Right forelimb (tissue), 1 donor: ENCODE measurements at regions not wholly inside any gene's neighbourhood (a gene's known extent, or its start where the extent isn't known, plus 50 kb on each side); places are given as distances from the start of the nearest gene placed in this dataset.

Experiments
- DNase-seq: peaks from one replicate; pipeline ENCODE4 v3.0.0-alpha.2; 2018

DNA sequence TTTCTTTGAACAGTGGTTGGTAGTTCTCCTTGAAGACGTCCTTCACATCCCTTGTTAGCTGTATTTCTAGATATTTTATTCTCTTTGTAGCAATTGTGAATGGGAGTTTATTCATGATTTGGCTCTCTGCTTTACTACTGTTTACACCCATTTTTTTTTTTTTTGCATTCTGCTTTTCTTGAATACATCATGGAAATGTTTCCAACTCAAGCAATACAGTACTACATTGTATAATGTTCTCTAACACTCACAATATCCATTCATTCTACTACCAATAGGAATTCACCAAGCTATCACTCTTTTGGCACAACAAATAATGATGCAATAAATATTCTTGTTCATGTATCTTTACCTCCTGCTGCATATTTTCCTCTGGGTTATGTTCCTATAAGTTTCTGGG is 801.7 kb downstream of the NTRK3 start:
- DNase-seq, result no peak

DNA sequence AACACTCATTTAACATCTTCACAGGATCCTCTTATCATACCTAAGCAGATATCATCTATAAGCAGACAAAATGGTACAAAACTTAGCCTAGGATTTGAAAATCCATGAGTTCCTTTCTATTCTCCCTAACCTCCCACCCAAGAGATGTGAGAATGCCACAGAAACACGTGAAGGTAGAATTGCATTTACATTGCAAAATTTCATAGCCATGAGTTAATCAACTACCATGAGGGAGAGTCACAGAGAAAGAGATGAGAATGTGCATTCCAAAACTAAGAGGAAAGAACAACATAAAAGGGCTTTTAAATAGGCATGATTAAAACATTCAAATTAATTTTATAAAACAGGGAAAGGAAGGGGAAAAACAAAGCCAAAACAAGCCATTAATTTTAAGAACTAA is 806.2 kb downstream of the NTRK3 start:
- no peak for DNase-seq

DNA sequence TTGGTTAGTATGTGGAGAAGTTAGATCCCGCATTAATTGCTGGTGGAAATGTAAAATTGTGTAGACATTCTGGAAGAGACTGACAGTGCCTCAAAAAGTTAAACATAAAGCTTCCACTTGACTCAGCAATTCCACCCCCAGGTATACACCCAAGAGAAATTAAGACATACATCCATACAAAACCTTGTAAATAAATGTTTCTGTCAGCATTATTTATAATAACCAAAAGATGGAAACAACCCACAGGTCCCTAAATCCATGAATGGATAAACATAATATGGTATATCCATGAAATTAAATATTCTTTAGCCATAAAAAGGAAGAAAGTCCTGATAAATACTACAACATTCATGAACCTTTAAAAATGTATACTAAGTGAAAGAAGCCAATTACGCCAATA is 817.4 kb downstream of the NTRK3 start:
- no peak for DNase-seq

DNA sequence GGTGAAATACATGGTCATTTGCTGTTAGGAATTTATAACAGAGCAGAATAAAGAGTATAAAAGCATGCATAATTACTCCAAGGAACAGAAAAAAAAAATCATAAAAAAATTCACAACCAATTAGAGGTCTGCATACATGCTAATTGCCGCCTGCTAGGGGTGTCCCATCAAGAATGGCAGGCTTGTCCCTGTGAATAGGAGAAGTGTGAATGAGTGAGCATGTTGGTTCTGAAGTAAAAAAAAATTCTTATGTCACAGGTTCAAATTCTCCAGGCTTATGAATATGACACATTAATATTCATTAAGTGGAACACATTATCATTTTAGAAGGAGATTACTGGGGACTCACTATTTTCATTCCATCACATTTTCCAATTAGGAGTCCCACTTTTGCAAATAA is 822.7 kb downstream of the NTRK3 start:
- no peak for DNase-seq

DNA sequence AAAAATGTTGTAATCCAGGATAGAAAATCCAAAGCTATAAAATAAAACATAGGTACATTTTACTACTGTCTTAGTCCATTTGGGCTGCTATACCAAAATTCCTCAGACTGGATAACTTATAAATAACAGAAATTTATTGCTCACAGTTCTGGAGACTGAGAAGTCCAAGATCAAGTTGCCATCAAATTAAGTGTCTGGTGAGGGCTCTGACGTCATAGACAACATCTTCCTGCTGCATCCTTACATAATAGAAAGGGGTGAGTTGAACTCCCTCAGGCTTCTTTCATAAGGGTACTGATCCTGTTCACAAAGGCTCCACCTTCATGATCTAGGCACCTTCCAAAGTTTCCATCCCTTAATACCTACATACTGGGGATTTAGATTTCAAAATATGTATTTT is 826.8 kb downstream of the NTRK3 start:
- DNase-seq, result no peak

DNA sequence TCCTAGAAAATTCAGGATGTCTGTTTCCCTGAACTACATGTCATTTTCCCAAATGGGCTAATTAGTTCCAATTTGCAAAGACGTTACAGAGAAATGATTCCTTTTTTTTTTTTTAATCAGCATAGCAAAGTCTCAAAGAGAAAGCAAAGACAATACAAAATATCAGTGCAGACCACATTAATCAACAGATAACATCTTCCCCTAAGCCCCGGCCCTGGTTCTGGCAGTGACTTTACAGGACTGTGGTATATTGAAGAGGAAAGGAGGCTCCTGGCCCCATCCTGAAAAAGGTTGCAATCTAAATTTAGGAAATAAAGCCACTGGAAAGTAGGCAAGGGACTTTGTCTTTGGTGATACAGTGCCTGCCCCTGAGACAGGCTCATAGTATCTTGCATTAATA is 836.5 kb downstream of the NTRK3 start:
- no peak for DNase-seq

DNA sequence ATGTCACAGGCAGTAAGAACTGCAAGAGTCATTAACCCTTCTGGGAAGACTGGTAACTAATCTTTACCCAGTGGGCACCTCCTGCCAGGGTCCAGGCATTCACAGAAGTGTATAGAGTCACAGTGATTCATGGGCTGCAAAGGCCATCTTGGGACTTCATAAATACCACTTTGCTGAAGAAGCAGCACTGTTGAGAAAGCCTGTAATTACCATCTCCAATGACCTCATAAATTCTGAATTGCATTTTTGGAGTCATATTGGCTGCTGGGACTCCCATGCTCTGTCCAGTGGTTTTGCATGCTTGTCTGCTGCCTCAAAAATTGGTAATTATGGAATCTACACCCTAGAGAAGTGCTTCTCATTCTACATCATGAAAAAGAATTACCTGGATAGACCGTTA is 837.2 kb downstream of the NTRK3 start:
- no peak for DNase-seq

DNA sequence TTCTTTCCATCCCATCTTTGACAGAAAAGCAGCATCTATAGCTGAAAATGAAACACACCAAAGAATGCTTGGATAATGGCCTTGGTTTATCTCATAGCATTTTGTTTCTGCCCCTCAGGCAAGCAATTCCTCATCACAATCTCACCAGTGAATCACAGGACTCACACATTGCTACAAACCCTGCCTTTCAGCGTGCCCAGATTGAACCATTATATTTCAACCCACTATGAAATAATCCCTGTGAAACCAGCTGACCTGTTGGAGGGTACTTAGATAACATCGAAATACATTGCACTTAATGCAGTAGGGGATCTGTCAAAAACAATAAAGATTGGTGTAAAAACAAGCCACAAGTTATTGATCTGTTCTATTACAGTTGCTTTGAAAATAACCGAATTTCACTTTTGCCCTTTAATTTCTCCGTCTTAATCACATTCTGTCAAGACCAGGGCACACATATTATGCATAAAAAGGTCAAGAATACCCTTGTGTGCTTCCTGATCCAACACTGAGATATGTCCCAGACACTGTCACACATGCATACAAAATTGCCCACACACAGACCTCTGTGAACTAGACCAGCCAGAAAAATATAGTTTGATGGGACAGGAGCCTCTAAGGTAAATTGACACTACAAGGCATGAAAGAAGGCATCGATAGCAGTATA is 839.8 kb downstream of the NTRK3 start:
- DNase-seq, result no peak

DNA sequence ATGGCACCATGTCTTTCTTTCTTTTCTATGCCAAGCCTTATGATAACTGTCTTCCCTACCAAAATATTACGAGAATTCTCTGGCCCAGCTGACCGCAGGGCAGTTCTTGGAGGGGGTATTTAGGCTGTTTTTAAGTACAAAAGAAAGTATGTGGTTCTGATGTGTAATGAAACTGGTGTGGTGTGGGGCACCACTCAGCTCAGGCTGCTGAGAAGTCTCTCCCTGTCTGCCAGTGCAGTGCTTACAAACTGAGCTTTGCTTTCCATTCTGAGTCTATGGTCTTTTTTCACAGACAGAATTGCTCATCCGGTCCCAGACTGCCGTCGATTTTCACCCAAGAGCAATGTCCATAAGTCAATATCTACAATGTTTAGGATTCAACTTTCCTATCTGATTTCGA is 847.6 kb downstream of the NTRK3 start:
- DNase-seq, result no peak

DNA sequence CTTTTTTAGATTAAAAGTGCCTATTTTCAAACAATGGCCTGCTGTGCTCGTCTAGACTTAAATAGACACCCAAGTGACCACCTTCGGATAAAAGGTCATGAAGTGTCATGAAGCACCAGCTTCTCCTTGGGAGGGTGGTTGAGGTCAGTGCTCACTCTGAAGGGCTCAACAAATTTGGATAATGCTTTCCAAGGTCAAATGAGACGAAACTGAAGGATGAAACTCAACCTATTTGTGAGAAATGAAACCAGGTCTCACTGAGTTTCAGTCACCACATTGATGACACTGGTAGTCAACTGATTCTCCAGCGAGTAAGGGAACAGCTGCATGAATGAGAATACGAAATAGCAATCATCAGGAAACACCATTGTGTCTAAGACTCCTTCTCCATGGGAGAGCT is 852.6 kb downstream of the NTRK3 start:
- DNase-seq, result no peak

DNA sequence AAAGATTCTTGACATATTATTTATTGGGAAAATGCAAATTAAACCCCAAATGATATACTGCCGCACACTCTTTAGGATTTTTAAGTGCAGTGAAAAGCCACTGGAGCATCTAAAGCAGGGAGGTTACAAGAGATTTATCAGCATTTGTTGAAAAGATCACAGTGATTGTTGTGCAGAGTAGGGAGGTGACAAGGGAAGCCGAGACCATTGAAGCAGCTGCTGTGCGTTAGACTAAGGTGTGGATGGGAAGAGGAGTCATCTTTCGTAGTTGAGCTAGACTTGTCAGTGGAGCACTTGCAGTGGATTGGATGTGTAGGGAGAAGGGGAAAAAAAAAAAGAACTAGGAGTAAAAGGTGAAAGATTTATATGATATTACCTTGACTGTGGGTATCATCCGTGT is 854.6 kb downstream of the NTRK3 start:
- no peak for DNase-seq

DNA sequence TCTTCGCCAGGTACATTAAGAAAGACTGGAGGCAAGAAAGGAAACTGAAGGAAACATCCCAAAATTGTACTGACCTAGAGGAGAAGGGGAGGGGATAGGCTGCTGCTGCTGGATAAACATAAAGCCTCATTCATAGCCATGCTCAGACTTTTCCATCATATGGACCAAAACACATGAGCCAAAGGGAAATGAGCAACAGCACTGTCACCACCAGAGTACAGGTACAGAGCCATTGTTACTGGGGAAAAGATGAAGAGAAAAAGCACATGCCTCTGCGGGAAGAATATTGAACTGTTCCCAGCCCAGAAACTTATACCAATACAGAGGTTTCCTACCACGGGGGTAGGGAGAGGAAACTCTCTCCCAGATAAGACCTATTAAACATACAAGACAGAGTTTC is 861.9 kb downstream of the NTRK3 start:
- no peak for DNase-seq

DNA sequence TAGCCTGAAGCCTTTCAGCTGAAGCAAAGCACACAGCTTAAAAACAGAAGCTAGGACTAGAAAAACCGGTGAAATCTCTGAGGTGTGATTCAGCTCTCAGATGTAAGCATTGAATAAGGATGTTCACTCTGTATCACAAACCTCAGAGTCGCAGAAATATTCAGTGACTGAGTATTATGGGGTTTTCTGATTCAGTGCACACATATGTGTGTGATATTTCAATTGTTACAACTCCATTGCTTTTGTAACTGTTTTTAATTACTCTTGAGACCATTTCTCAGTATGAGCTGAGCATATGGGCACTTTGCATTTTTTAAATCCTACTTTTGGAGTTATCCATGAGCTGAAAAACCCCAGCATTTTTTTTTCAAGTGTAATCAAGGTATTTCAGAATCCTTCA is 868.8 kb downstream of the NTRK3 start:
- DNase-seq, result no peak

DNA sequence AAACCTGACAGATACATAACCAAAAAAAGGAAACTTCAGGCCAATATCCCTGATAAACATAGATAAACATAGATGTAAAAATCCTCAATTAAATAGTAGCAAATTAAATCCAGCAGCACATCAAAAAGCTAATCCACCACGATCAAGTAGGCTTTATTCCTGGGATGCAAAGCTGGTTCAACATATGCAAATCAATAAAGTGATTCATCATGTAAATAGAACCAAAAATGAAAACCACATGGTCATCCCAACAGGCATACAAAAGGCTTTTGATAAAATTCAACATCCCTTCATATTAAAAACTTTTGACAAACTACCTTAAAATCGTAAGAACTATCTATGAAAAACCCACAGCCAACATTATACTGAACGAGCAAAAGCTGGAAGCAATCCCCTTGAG is 882.2 kb downstream of the NTRK3 start:
- DNase-seq, result no peak

DNA sequence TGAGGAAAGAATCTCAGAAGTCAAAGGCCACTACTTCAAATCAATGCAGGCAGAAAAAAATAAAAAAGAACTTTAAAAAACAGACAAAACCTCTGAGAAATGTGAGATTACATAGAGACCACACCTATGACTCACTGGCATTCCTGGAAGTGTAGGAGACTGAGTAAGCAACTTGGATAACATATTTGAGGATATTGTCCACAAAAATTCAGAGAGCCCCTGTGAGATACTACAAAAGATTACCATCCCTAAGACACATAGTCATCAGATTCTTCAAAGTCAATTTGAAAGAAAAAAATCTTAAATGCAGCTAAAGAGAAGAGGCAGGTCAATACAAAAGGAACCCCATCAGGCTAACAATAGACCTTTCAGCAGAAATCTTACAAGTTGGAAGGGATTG is 887.3 kb downstream of the NTRK3 start:
- DNase-seq, result no peak

DNA sequence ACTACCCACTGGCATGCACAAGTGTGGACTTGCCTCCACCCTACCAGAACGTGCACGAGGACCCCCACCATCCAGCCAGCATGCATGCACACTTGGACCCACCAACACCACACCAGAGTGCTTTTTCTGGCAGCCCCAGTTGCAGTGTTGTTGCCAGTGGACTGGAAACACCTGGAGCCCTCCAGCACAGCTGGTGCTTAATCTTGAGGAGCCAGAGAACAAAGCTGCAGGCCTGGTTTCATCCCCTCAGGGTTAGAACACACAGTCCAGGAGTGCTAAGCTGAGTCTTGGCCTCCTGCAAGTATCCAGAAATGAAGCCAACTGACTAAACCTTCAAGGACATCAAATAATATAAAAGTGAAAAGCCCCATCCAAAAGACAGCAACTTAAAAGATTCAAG is 888.0 kb downstream of the NTRK3 start:
- no peak for DNase-seq

DNA sequence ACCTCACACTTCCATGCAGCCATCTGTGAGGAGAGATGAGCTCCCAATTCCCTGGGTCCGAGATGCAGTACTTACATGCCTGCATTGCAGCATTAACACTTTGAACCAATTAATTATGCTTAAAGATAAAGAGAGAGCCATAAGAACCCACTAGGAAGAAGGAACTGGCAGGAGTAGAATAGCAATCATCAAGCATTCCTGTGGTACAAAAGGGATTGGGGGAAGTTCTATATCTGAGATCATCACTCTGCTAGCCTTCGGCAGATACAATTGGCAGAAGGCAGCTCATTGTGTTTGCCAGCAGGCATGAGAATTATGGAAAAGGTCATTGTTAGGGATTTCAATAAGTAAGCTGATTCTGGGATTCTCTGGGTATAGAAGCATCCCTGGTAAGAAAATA is 891.4 kb downstream of the NTRK3 start:
- DNase-seq, result no peak

DNA sequence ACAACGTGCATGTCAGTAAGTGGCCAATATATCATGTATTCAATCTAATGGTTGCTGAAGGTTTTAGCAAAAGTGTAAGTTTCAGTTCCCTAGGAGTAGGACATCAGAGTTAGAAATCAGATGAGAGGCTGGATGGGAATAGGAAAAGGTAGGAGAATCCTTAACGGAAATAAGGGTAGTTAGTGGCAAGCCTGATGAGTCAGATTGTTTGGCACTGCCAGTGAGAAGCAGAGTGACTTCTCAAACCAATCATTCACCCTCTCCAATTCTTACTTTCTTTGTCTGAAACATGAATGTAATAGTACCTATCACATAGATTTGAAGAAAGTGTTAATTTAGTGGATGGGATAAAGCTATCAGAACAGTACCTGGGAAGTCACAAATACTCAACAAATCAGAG is 894.0 kb downstream of the NTRK3 start:
- no peak for DNase-seq

DNA sequence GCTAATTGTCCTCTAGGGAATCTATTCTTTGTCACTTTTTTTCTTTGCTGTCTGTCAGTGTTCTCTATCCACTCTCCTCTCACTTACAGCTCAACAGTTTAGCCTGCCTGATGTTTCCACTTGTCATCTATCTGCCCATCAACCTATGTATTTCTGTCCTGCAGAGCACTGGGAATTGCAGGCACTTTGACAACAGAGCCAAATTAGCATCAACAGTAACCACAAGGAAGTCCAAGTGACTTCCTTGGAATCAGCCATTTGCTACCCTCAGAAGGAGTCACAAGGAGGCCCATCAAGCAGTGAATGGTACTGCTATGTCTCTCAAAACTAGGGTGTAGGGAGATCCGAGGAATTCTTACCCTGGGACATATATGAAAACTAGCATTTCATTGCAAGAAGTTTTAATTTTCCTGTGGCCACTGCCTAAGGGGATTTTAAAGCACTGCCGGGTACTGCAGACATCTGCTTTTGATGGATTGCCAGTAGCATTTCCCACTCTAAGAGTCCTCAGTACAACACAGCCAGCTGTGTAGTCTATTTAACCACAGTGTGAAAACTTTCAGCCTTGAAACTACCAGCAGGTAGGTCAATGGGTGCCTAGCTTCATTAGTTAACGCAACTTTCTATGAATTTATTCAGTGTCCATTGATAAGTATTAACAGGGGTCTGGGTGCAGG is 898.8 kb downstream of the NTRK3 start:
- DNase-seq, result no peak

DNA sequence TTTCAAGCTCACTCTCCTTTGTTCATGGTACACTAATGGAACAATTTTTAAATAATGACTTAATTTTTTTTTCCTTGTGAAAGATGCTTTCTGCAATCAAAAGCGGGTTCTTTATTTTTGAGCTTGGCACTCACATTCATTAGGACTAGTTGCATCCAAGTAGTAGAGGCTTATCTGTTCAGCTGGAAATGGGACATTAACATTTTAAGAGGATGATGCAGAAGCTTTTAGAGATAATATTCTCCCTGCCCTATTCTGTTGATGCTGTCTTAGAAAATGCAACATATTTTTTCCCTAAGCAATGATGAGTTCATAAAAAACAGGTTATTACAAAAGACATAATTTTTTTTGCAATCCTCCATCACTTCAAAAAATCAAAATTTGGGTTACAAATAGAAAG is 900.6 kb downstream of the NTRK3 start:
- DNase-seq, result no peak

DNA sequence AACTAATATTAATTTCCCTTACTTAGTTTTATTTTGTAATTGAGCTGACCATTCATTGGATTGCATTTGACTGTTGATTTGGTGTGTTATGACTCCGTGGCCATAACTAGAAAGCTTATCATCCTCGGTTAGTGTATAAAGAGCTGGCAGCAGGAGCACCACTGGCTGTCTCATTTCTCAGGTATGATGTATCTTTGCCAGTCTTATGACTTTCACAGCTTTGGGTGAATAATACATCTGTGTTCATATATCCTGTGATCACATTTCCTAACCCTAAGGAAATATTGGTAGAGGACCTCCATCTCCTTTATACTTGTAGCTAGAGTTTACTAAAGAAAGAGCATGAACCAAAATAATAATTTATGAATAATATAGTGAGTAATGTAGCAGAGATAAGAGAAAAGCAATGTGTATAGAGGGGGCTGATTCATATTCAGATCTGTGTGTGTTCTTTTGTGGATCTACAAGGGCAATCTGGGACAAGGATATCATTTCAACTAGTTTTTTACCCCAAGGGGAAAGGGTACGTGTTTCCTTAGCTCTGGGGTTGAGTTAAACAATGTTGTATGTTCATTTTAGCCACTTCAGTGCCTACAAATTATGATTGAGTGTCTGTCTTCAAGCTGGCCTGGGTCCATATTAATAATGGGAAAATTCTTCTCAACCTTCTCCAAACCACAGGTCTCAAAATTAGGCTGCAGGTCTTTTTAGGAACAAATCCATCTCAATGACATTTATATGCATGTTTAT is 901.7 kb downstream of the NTRK3 start:
- no peak for DNase-seq

DNA sequence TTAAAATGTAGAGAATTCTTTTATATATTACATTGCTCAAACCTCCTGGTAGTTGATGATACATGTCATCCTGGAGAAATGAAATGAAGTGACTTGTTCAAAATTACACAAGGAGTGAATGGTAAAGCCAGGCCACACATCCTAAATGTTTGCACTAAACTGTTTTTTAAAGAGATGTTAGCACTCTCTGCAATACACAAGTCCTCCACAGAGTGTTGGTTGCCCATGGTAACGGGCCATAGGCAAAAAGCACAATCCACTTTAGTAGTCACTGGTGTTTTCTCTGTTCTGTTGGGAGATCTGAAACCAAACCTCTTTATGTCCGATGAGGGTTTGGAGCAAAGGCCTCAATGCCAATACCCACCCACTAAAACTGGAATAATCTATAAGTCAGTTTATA is 907.4 kb downstream of the NTRK3 start:
- DNase-seq, result no peak

DNA sequence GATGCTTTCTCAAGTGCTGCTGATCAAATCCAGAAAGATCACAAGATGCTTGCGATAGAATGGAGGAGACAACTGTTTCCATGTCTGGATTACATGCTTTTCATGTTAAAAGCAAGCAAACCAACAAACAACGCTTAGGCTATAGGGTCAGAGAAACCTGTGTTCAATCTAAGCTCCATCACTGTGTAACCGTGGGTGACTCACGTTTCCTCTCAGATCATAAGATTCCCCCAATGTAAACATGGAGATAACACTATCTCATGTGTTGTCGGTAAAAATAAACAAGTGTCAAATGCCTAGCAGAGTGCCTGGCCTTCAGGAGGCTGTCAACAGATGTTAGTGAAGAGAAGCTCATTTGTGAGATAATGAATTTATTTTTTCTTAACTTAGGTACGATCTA is 907.8 kb downstream of the NTRK3 start:
- DNase-seq, result no peak

DNA sequence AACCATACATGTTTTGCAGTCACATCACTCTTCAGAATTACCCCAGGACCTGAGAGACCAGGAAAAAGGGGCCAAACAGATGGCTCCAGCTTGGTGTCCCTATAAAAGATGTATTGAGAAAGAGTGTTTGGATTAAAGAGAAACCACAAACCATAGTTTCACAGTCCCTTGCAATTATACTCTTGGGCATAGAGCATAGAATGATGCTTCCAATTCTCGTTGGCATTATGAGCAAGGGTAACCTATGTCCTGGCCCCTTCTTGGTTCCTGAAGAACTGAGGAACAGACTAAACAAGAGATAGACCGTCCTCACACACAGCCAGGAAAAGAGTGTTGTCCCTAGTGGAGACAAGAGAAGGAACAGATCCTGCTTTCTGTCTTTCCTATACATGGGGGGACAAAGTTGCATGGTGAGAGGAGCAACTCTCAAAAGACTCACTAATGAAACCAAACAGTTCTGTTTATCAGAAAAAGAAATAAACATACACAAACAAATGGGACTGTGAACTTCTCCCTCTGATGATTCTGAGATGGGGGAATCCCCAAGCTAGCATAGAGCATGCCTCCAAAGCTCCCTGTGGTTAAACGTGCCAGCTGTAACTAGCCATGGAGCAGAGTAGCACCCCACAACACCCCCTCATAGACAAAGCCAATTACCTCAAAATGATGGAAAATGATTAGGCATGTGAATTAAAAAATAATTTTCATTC is 908.6 kb downstream of the NTRK3 start:
- DNase-seq, result no peak
